CD14-positive monocyte (primary cell): ENCODE measurements at regions not wholly inside any gene's neighbourhood (a gene's known extent, or its start where the extent isn't known, plus 50 kb on each side); places are given as distances from the start of the nearest gene placed in this dataset.

ENCODE experiments used
- DNase-seq, 3 donors: peaks; one replicate each; pipeline ENCODE4 v3.0.0-alpha.2; 2011 to 2022
- H2AFZ ChIP-seq: 2 replicates; pipeline ENCODE4 v1.6.0; 2012; ENCODE audit warnings: mild to moderate bottlenecking, low read depth, low read length, inconsistent platforms; ENCODE audit not compliant: insufficient read depth, poor library complexity, severe bottlenecking
- H3K27ac ChIP-seq, 2 donors: 1 replicate in 1 of 2; 2 replicates in 1 of 2; pipeline ENCODE4 v1.5.1; 2012 to 2013; ENCODE audit warnings: low read length in 2 of 2, control low read depth in 1 of 2, inconsistent platforms in 1 of 2, low read depth in 1 of 2, mild to moderate bottlenecking in 1 of 2
- H3K27me3 ChIP-seq, 2 donors: one replicate each; pipeline versions ENCODE4 v1.6.0 to v1.6.1; 2011 to 2013; ENCODE audit warnings: low read length in 2 of 2; ENCODE audit not compliant: control insufficient read depth in 2 of 2, insufficient read depth in 2 of 2
- H3K36me3 ChIP-seq, 2 donors: replicated peaks in 1 of 2; 1 replicate in 1 of 2; 2 replicates in 1 of 2; pipeline versions ENCODE4 v1.5.1 to v1.6.1; 2012 to 2013; ENCODE audit warnings: low read length in 2 of 2, control low read depth in 1 of 2, inconsistent platforms in 1 of 2, mild to moderate bottlenecking in 1 of 2; ENCODE audit not compliant: insufficient read depth in 2 of 2, control insufficient read depth in 1 of 2
- H3K4me1 ChIP-seq, 2 donors: 1 replicate in 1 of 2; 2 replicates in 1 of 2; pipeline versions ENCODE4 v1.5.1 to v1.6.1; 2012 to 2013; ENCODE audit warnings: low read length in 2 of 2, control low read depth in 1 of 2, inconsistent platforms in 1 of 2, mild to moderate bottlenecking in 1 of 2, moderate library complexity in 1 of 2; ENCODE audit not compliant: insufficient read depth in 2 of 2, control insufficient read depth in 1 of 2
- H3K4me2 ChIP-seq: replicated peaks from 2 replicates; pipeline ENCODE3; 2012; ENCODE audit warnings: low read length, moderate library complexity, mild to moderate bottlenecking; ENCODE audit not compliant: poor library complexity, severe bottlenecking; ENCODE audit errors: extremely low read depth
- H3K4me3 ChIP-seq, 3 experiments: fragments of 200-600 bp in 1 of 3; sonication (generic) in 1 of 3; replicated peaks in 1 of 3; 1 replicate in 2 of 3; 2 replicates in 1 of 3; pipeline ENCODE4 v1.5.1; 2011 to 2013; ENCODE audit warnings: low read length in 3 of 3, mild to moderate bottlenecking in 3 of 3, control low read depth in 2 of 3, low read depth in 2 of 3, inconsistent platforms in 1 of 3, moderate library complexity in 1 of 3
- H3K79me2 ChIP-seq: 2 replicates; pipeline ENCODE4 v1.6.0; 2012; ENCODE audit warnings: mild to moderate bottlenecking, control low read depth, inconsistent platforms, low read length, moderate library complexity; ENCODE audit not compliant: insufficient read depth
- H3K9ac ChIP-seq: 2 replicates; pipeline ENCODE4 v1.6.0; 2017; ENCODE audit warnings: low read length, mild to moderate bottlenecking; ENCODE audit not compliant: insufficient read depth, poor library complexity, severe bottlenecking
- H3K9me3 ChIP-seq, 2 donors: replicated peaks in 1 of 2; 1 replicate in 1 of 2; 2 replicates in 1 of 2; pipeline versions ENCODE4 v1.5.1 to v1.6.1; 2012 to 2013; ENCODE audit warnings: low read length in 2 of 2, control low read depth in 1 of 2; ENCODE audit not compliant: control insufficient read depth in 1 of 2, insufficient read depth in 1 of 2
- H4K20me1 ChIP-seq: 2 replicates; pipeline ENCODE4 v1.6.0; 2012; ENCODE audit warnings: mild to moderate bottlenecking, low read length, control low read depth, moderate library complexity; ENCODE audit not compliant: insufficient read depth
- H3K27ac Mint-ChIP-seq, 7 donors: one replicate each; pipeline ENCODE4 v1.8.0; 2020; ENCODE audit warnings: mild to moderate bottlenecking in 7 of 7, mixed read lengths in 7 of 7, moderate library complexity in 6 of 7, inconsistent platforms in 2 of 7
- H3K27me3 Mint-ChIP-seq, 3 donors: one replicate each; pipeline ENCODE4 v1.8.0; 2021 to 2022; ENCODE audit warnings: low read depth in 3 of 3, mild to moderate bottlenecking in 3 of 3, mixed read lengths in 3 of 3, moderate library complexity in 3 of 3, inconsistent platforms in 1 of 3
- H3K36me3 Mint-ChIP-seq, 2 donors: one replicate each; pipeline ENCODE4 v1.8.0; 2020; ENCODE audit warnings: mixed read lengths in 2 of 2, inconsistent platforms in 1 of 2, mild to moderate bottlenecking in 1 of 2
- H3K4me1 Mint-ChIP-seq: one replicate; pipeline ENCODE4 v1.8.0; 2020; ENCODE audit warnings: mild to moderate bottlenecking, mixed read lengths
- H3K4me3 Mint-ChIP-seq, 2 donors: one replicate each; pipeline ENCODE4 v1.8.0; 2020; ENCODE audit warnings: mild to moderate bottlenecking in 2 of 2, mixed read lengths in 2 of 2, moderate library complexity in 1 of 2
- H3K9me3 Mint-ChIP-seq, 7 donors: one replicate each; pipeline ENCODE4 v1.8.0; 2020 to 2022; ENCODE audit warnings: mixed read lengths in 7 of 7, mild to moderate bottlenecking in 6 of 7, moderate library complexity in 6 of 7, inconsistent platforms in 2 of 7
- CTCF ChIP-seq: fragments of 200-600 bp; IDR thresholded peaks from one replicate; pipeline ENCODE4 v1.8.0; 2022; ENCODE audit warnings: antibody characterized with exemption, mild to moderate bottlenecking
- WGBS: methylation state at CpG from one replicate; pipeline ENCODE4 v1.1.5; 2013; ENCODE audit warnings: missing lambda C conversion rate; ENCODE audit not compliant: insufficient coverage; 5-methylcytosine and 5-hydroxymethylcytosine counted together
- intact Hi-C, 2 donors: fragments of 100-400 bp; cut with micrococcal nuclease; formaldehyde crosslinking; loops; one replicate each; pipeline versions ENCODE4 v1.15.0 to v1.15.1; 2023

- Histone ChIP-seq H3K27me3 (peaks cover 2 to 5% of the 10 kb centered on the region in 2 donors), H3K4me3 (no peak overlapping the region), H3K27ac (no peak overlapping the region), H3K79me2 (no peaks in the 10 kb centered on the region), H3K4me1 (no peaks in the 10 kb centered on the region), H3K4me2 (no peak overlapping the region), H3K9me3 (peaks cover 0 to 6% of the 10 kb centered on the region in 2 donors), H4K20me1 (no peaks in the 10 kb centered on the region), H3K36me3 (no peaks in the 10 kb centered on the region), H3K9ac (no peak overlapping the region), H2AFZ (no peak overlapping the region)
- H3K27ac Mint-ChIP-seq = no peak overlapping the region
- peaks cover 7 to 23% (median 11%) of the 10 kb centered on the region in 3 donors for H3K27me3 Mint-ChIP-seq
- H3K4me1 Mint-ChIP-seq = no peaks in the 10 kb centered on the region
- intact Hi-C loops = no loop called here
- 85% methylated on average over 4 of the region's 4 CpGs for WGBS
- TF ChIP-seq CTCF = no peak
- H3K36me3 Mint-ChIP-seq = no peaks in the 10 kb centered on the region
- H3K4me3 Mint-ChIP-seq = no peak overlapping the region
- no peak for DNase-seq
- H3K9me3 Mint-ChIP-seq = peaks cover 0 to 13% (median 4%) of the 10 kb centered on the region in 7 donors
Measured at GRCh38 chr12:3378655-3379054, 112.3 kb upstream of the PRMT8 start.

GRCh38 chr12:3379079-3379478 lies 111.9 kb upstream of the PRMT8 start:
- DNase-seq = no peak
- intact Hi-C loops = no loop called here
- Histone ChIP-seq H3K4me2 (no peak overlapping the region), H3K9ac (no peak overlapping the region), H3K4me3 (no peak overlapping the region), H3K4me1 (no peaks in the 10 kb centered on the region), H3K27me3 (peaks cover 2% of the 10 kb centered on the region in 2 donors), H3K36me3 (no peaks in the 10 kb centered on the region), H3K27ac (no peak overlapping the region), H2AFZ (no peak overlapping the region), H4K20me1 (no peaks in the 10 kb centered on the region), H3K9me3 (peaks cover 0 to 6% of the 10 kb centered on the region in 2 donors), H3K79me2 (no peaks in the 10 kb centered on the region)
- H3K9me3 Mint-ChIP-seq = peaks cover 0 to 13% (median 4%) of the 10 kb centered on the region in 7 donors
- H3K27me3 Mint-ChIP-seq = peaks cover 7 to 23% (median 11%) of the 10 kb centered on the region in 3 donors
- 35% methylated on average over 5 of the region's 6 CpGs for WGBS
- no peak for TF ChIP-seq CTCF
- H3K36me3 Mint-ChIP-seq = no peaks in the 10 kb centered on the region
- no peaks in the 10 kb centered on the region for H3K4me1 Mint-ChIP-seq
- no peak overlapping the region for H3K27ac Mint-ChIP-seq
- H3K4me3 Mint-ChIP-seq = no peak overlapping the region
